ENCODE measurements at regions not wholly inside any gene's neighbourhood (a gene's known extent, or its start where the extent isn't known, plus 50 kb on each side); places are given as distances from the start of the nearest gene placed in this dataset.
"Not testable (repeated sequence)": the region's sequence is repeated elsewhere in the genome, so short reads cannot be mapped to it uniquely, and the experiment has no call there.

- no peak for DNase-seq
Observed at GRCh38 chr5:174970502-174970901, 246.1 kb downstream of the MSX2 start.

- no peak for DNase-seq
Observed at GRCh38 chr5:174953871-174954270, 229.5 kb downstream of the MSX2 start.

GRCh38 chr5:174951151-174951780 lies 226.9 kb downstream of the MSX2 start:
- peak; percentile 70 for DNase-seq

- DNase-seq, result no peak
Observed at GRCh38 chr5:174947548-174947947, 223.2 kb downstream of the MSX2 start.

GRCh38 chr5:174945853-174946252 lies 221.5 kb downstream of the MSX2 start:
- no peak for DNase-seq

GRCh38 chr5:174943785-174944184 lies 219.4 kb downstream of the MSX2 start:
- no peak for DNase-seq

- not testable (repeated sequence) for DNase-seq
Observed at GRCh38 chr5:174943002-174943401, 218.6 kb downstream of the MSX2 start.

- DNase-seq, result no peak
Observed at GRCh38 chr5:174937201-174938123, 213.1 kb downstream of the MSX2 start.

- peak; percentile 49 for DNase-seq
Observed at GRCh38 chr5:174935854-174936474, 211.6 kb downstream of the MSX2 start.

- not testable (repeated sequence) for DNase-seq
Observed at GRCh38 chr5:174931033-174931432, 206.7 kb downstream of the MSX2 start.

- DNase-seq, result no peak
Observed at GRCh38 chr5:174925586-174925985, 201.2 kb downstream of the MSX2 start.

- no peak for DNase-seq
Observed at GRCh38 chr5:174922955-174923354, 198.6 kb downstream of the MSX2 start.

GRCh38 chr5:174920906-174921550 lies 196.6 kb downstream of the MSX2 start:
- peak; percentile 2 for DNase-seq

GRCh38 chr5:174919351-174919750 lies 195.0 kb downstream of the MSX2 start:
- no peak for DNase-seq

GRCh38 chr5:174918655-174919054 lies 194.3 kb downstream of the MSX2 start:
- no peak for DNase-seq

GRCh38 chr5:174917976-174918554 lies 193.7 kb downstream of the MSX2 start:
- no peak for DNase-seq

GRCh38 chr5:174917435-174917834 lies 193.1 kb downstream of the MSX2 start:
- not testable (repeated sequence) for DNase-seq

- not testable (repeated sequence) for DNase-seq
Observed at GRCh38 chr5:174916924-174917323, 192.5 kb downstream of the MSX2 start.

GRCh38 chr5:174916227-174916626 lies 191.8 kb downstream of the MSX2 start:
- DNase-seq, result no peak

GRCh38 chr5:174911118-174911517 lies 186.7 kb downstream of the MSX2 start:
- no peak for DNase-seq

- DNase-seq, result peak; percentile 51
Observed at GRCh38 chr5:174910245-174910737, 185.9 kb downstream of the MSX2 start.

- DNase-seq, result no peak
Observed at GRCh38 chr5:174903172-174903732, 178.9 kb downstream of the MSX2 start.
